ENCODE measurements at regions not wholly inside any gene's neighbourhood (a gene's known extent, or its start where the extent isn't known, plus 50 kb on each side); places are given as distances from the start of the nearest gene placed in this dataset.

GRCh38 chr4:189124791-189125190, 815.9 kb upstream of the FRG1 start:
- H4K20me1 ChIP-seq (ENCODE audit: control insufficient read depth, insufficient read depth, low read depth, low read length), result no peaks in the 10 kb centered on the region
- H3K9me2 ChIP-seq (replicated peaks; ENCODE audit: control insufficient read depth, low read length), result no peaks in the 10 kb centered on the region
- no peak overlapping the region for H3K4me2 ChIP-seq (ENCODE audit: low read length)
- no peaks in the 10 kb centered on the region for H3K79me2 ChIP-seq (ENCODE audit: control insufficient read depth, low read length)
- H3K9me3 ChIP-seq (ENCODE audit: control insufficient read depth, insufficient read depth, low read length), result no peaks in the 10 kb centered on the region
- no peak overlapping the region for H3K27ac ChIP-seq (ENCODE audit: low read depth, low read length)
- H3K27me3 ChIP-seq (ENCODE audit: control insufficient read depth, low read length), result no peaks in the 10 kb centered on the region
- no peaks in the 10 kb centered on the region for H3K36me3 ChIP-seq (ENCODE audit: control insufficient read depth, low read length)
- H3K4me3 ChIP-seq (ENCODE audit: low read length), result no peak overlapping the region
- no peak for TF ChIP-seq EZH2phosphoT487 (IDR thresholded peaks at IDR 0.05; ENCODE audit: borderline replicate concordance, low read length)
- no peak for TF ChIP-seq CTCF (IDR thresholded peaks at IDR 0.05; ENCODE audit: low read depth, low read length, poor library complexity, severe bottlenecking)
- no peaks in the 10 kb centered on the region for H3F3A ChIP-seq (ENCODE audit: control insufficient read depth, insufficient read depth)
- no peaks in the 10 kb centered on the region for H3K4me1 ChIP-seq (ENCODE audit: control insufficient read depth, low read length)

- Histone ChIP-seq H3F3A (ENCODE audit: control insufficient read depth, insufficient read depth) (no peaks in the 10 kb centered on the region), H3K79me2 (ENCODE audit: control insufficient read depth, low read length) (no peaks in the 10 kb centered on the region), H3K9me2 (replicated peaks; ENCODE audit: control insufficient read depth, low read length) (no peaks in the 10 kb centered on the region), H3K4me2 (ENCODE audit: low read length) (no peak overlapping the region), H3K9me3 (ENCODE audit: control insufficient read depth, insufficient read depth, low read length) (no peaks in the 10 kb centered on the region), H3K27me3 (ENCODE audit: control insufficient read depth, low read length) (no peaks in the 10 kb centered on the region), H3K36me3 (ENCODE audit: control insufficient read depth, low read length) (no peaks in the 10 kb centered on the region), H4K20me1 (ENCODE audit: control insufficient read depth, insufficient read depth, low read depth, low read length) (no peaks in the 10 kb centered on the region), H3K27ac (ENCODE audit: low read depth, low read length) (no peak overlapping the region), H3K4me3 (ENCODE audit: low read length) (no peak overlapping the region), H3K4me1 (ENCODE audit: control insufficient read depth, low read length) (no peaks in the 10 kb centered on the region)
- TF ChIP-seq EZH2phosphoT487 (IDR thresholded peaks at IDR 0.05; ENCODE audit: borderline replicate concordance, low read length) (no peak), CTCF (IDR thresholded peaks at IDR 0.05; ENCODE audit: low read depth, low read length, poor library complexity, severe bottlenecking) (no peak)
Observed at GRCh38 chr4:189126040-189126439, 814.6 kb upstream of the FRG1 start.

GRCh38 chr4:189128341-189128740, 812.3 kb upstream of the FRG1 start:
- Histone ChIP-seq H3K4me2 (ENCODE audit: low read length) (no peak overlapping the region), H3K9me3 (ENCODE audit: control insufficient read depth, insufficient read depth, low read length) (no peaks in the 10 kb centered on the region), H3K4me1 (ENCODE audit: control insufficient read depth, low read length) (no peaks in the 10 kb centered on the region), H3K9me2 (replicated peaks; ENCODE audit: control insufficient read depth, low read length) (no peaks in the 10 kb centered on the region), H3K27ac (ENCODE audit: low read depth, low read length) (no peak overlapping the region), H3K27me3 (ENCODE audit: control insufficient read depth, low read length) (no peaks in the 10 kb centered on the region), H3F3A (ENCODE audit: control insufficient read depth, insufficient read depth) (no peaks in the 10 kb centered on the region), H3K4me3 (ENCODE audit: low read length) (no peak overlapping the region), H3K79me2 (ENCODE audit: control insufficient read depth, low read length) (no peaks in the 10 kb centered on the region), H4K20me1 (ENCODE audit: control insufficient read depth, insufficient read depth, low read depth, low read length) (no peaks in the 10 kb centered on the region), H3K36me3 (ENCODE audit: control insufficient read depth, low read length) (no peaks in the 10 kb centered on the region)
- TF ChIP-seq EZH2phosphoT487 (IDR thresholded peaks at IDR 0.05; ENCODE audit: borderline replicate concordance, low read length) (no peak), CTCF (IDR thresholded peaks at IDR 0.05; ENCODE audit: low read depth, low read length, poor library complexity, severe bottlenecking) (no peak)

All from DOHH2 (cell line).